Upper lobe of right lung (tissue), 1 donor: ENCODE measurements at regions not wholly inside any gene's neighbourhood (a gene's known extent, or its start where the extent isn't known, plus 50 kb on each side); places are given as distances from the start of the nearest gene placed in this dataset.
"Not testable (repeated sequence)": the region's sequence is repeated elsewhere in the genome, so short reads cannot be mapped to it uniquely, and the experiment has no call there.

ENCODE experiments used
- ATAC-seq: fragments of 200-7000 bp; cut with Tn5 transposase; one replicate; pipeline ENCODE4 v1.9.1; 2020; ENCODE audit warnings: mild to moderate bottlenecking, moderate library complexity
- DNase-seq: peaks from one replicate; pipeline ENCODE4 v3.0.0-alpha.2; 2020
- H3K27ac ChIP-seq: fragments of 200-600 bp; one replicate; pipeline ENCODE4 v1.8.0; 2022
- H3K27me3 ChIP-seq: fragments of 200-600 bp; one replicate; pipeline ENCODE4 v1.8.0; 2022; ENCODE audit warnings: mild to moderate bottlenecking
- H3K36me3 ChIP-seq: fragments of 200-600 bp; one replicate; pipeline ENCODE4 v1.8.0; 2022
- H3K4me1 ChIP-seq: fragments of 200-600 bp; one replicate; pipeline ENCODE4 v1.8.0; 2022
- H3K4me3 ChIP-seq: fragments of 200-600 bp; one replicate; pipeline ENCODE4 v1.8.0; 2022; ENCODE audit warnings: mild to moderate bottlenecking
- H3K9me3 ChIP-seq: fragments of 200-600 bp; one replicate; pipeline ENCODE4 v1.8.0; 2022
- intact Hi-C: fragments of 100-400 bp; cut with DNase I; formaldehyde crosslinking; loops from one replicate; pipeline ENCODE4 v1.11.0; 2022
- TF ChIP-seq, protein P1 (sequence below): fragments of 200-600 bp; IDR thresholded peaks from one replicate; pipeline ENCODE4 v1.8.0; 2022; ENCODE audit warnings: antibody characterized with exemption
- donor health status: DM: no; HTN: yes; CAD: no; lungs with severe emphysema.

GRCh38 chr12:72203764-72204335 is 68.3 kb upstream of the TRHDE start:
- intact Hi-C loops = no loop called here
- H3K4me3 ChIP-seq = no peak overlapping the region

DNA sequence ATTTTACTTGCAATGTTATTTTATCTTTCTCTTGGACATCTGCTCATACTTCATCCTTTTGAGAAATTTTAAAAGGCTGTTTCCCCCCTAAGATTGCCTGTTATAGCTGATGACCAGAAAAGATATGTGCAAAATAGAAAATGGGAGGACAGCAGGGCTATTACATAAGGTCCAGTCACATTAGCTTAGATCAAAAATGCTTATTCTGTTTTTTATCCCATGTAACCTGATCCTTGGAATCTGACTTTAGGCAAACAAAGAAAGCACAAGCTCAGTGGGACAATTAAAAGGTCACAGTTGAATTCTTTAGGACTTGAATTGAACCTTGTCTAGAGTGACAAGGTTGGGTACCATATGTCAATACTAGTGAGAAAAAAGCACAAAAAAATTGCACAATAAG is 65.1 kb upstream of the TRHDE start:
- ATAC-seq (no peak), DNase-seq (no peak)
- Histone ChIP-seq H3K27ac (no peak overlapping the region), H3K9me3 (no peaks in the 10 kb centered on the region), H3K36me3 (no peaks in the 10 kb centered on the region), H3K4me3 (no peak overlapping the region), H3K27me3 (no peaks in the 10 kb centered on the region), H3K4me1 (no peaks in the 10 kb centered on the region)
- intact Hi-C loops = no loop called here
- TF ChIP-seq, protein P1, sequence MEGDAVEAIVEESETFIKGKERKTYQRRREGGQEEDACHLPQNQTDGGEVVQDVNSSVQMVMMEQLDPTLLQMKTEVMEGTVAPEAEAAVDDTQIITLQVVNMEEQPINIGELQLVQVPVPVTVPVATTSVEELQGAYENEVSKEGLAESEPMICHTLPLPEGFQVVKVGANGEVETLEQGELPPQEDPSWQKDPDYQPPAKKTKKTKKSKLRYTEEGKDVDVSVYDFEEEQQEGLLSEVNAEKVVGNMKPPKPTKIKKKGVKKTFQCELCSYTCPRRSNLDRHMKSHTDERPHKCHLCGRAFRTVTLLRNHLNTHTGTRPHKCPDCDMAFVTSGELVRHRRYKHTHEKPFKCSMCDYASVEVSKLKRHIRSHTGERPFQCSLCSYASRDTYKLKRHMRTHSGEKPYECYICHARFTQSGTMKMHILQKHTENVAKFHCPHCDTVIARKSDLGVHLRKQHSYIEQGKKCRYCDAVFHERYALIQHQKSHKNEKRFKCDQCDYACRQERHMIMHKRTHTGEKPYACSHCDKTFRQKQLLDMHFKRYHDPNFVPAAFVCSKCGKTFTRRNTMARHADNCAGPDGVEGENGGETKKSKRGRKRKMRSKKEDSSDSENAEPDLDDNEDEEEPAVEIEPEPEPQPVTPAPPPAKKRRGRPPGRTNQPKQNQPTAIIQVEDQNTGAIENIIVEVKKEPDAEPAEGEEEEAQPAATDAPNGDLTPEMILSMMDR = no peak

More at GRCh38 chr12:72203764-72204335, 68.3 kb upstream of the TRHDE start:
- Histone ChIP-seq H3K4me1 (no peaks in the 10 kb centered on the region), H3K36me3 (no peaks in the 10 kb centered on the region), H3K27me3 (no peaks in the 10 kb centered on the region), H3K27ac (no peak overlapping the region), H3K9me3 (no peaks in the 10 kb centered on the region)
- DNase-seq = no peak
- TF ChIP-seq, protein P1 = no peak
- no peak for ATAC-seq

DNA sequence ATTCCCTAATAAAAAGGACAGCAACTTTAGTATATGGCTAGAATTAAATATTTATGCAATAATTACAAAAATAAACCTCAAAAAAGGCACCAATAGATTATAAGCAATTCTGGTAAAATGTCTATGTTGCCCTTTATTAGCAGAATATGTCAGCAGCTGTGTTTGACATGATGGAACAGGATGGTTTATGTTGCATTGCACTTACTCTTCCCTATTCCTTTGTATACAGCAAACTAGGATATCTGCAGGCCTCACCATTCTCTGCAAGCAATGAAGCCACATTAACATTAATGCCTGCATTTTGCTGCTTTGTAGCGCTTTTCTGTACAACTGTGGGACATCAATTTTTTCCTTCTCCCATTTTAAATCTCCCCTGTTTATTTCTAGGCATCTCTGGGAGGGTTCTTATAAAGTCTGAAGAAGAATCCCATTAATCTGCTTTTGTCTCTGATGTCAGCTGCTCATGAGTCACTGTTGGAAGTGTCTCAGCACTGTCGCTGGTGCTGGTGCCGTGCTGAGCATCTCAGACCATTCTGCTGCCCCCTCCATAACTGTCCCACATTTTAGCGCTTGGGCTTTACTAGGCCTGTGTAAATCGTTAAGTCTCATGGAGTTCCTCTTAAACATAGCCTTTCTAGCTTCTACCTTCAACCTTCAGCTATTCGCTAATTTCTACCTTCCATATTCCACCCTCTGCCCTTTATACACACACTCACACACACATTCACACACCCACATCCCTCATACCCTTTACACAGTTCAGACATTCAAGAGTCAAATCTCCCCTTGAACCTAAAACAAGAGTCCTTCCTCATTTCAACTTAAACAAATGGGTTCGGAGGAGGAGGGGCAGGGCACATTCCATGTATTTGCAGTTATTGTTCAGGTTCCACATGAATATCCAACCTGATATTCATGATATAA is 64.4 kb upstream of the TRHDE start:
- TF ChIP-seq, protein P1 = no peak
- no peak overlapping the region for H3K4me3 ChIP-seq
- no peaks in the 10 kb centered on the region for H3K36me3 ChIP-seq
- intact Hi-C loops = no loop called here
- no peaks in the 10 kb centered on the region for H3K27me3 ChIP-seq
- no peak overlapping the region for H3K27ac ChIP-seq
- H3K4me1 ChIP-seq = no peaks in the 10 kb centered on the region
- no peak for DNase-seq
- ATAC-seq = no peak
- no peaks in the 10 kb centered on the region for H3K9me3 ChIP-seq

DNA sequence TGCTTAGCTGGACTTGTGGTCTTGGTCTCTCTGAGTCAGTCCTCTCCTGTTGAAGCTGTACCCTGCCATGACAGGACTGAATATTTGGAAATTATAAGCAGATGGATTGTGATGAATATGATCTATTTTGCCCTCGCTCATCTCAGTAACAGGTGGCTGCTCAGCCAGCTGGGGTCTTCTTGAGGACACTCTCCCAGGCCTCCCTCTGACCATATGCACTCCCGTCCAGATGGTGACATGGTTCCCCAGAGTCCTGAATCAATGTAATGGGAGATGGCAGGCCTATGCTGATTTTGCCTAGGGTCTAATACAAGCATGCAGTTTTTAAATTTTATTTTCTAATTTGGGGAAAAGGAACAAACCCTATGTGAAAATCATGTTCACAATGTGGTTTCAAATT is 63.1 kb upstream of the TRHDE start:
- Histone ChIP-seq H3K9me3 (no peaks in the 10 kb centered on the region), H3K4me3 (no peak overlapping the region), H3K36me3 (no peaks in the 10 kb centered on the region), H3K27ac (no peak overlapping the region), H3K4me1 (no peaks in the 10 kb centered on the region), H3K27me3 (no peaks in the 10 kb centered on the region)
- TF ChIP-seq, protein P1 = no peak
- intact Hi-C loops = no loop called here
- no peak for DNase-seq
- no peak for ATAC-seq

DNA sequence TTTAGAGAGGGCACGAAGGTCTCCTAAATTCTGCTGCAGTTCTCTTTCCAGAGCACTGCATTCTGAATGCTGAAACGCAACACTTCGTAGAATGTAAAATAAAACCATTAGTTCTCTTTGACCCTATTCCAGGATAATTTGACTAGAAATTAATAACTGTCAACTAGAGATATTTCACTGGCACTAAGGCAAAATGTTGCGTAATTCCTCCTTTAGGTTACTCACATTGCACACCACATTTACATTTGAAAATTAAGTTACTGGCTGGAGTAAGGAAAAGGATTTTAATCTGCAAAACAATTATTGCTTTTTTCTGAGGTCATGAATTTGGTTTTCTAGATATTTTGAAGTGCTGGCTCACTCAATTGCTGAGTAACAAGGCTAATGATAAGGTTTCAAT is 58.0 kb upstream of the TRHDE start:
- no peaks in the 10 kb centered on the region for H3K27me3 ChIP-seq
- H3K4me3 ChIP-seq = no peak overlapping the region
- ATAC-seq (no peak), DNase-seq (no peak)
- no peaks in the 10 kb centered on the region for H3K9me3 ChIP-seq
- no peaks in the 10 kb centered on the region for H3K4me1 ChIP-seq
- intact Hi-C loops = no loop called here
- H3K27ac ChIP-seq = no peak overlapping the region
- no peaks in the 10 kb centered on the region for H3K36me3 ChIP-seq
- TF ChIP-seq, protein P1 = no peak

- H3K27me3 ChIP-seq, H3K9me3 ChIP-seq, intact Hi-C loops, ATAC-seq, H3K4me1 ChIP-seq, H3K36me3 ChIP-seq, H3K27ac ChIP-seq, H3K4me3 ChIP-seq, DNase-seq: not testable (repeated sequence)
These were observed 56.9 kb upstream of the TRHDE start for GRCh38 chr12:72215287-72215686.
